ENCODE measurements at regions not wholly inside any gene's neighbourhood (a gene's known extent, or its start where the extent isn't known, plus 50 kb on each side); places are given as distances from the start of the nearest gene placed in this dataset.

GRCh38 chr7:45408409-45408737, 165.8 kb upstream of the ADCY1 start:
- Histone ChIP-seq H3K27ac (ENCODE audit: low read depth in 2 of 2, low read length in 2 of 2) (no peak overlapping the region), H3K9ac (ENCODE audit: low read length in 3 of 3) (no peak overlapping the region), H3K9me3 (ENCODE audit: control insufficient read depth in 2 of 3, insufficient read depth in 1 of 3, low read length in 3 of 3) (no peaks in the 10 kb centered on the region), H3K4me3 (ENCODE audit: low read length in 3 of 3) (no peak overlapping the region), H3K4me1 (ENCODE audit: control insufficient read depth in 2 of 3, insufficient read depth in 2 of 3, low read depth in 1 of 3, low read length in 3 of 3) (no peaks in the 10 kb centered on the region), H3K36me3 (ENCODE audit: control insufficient read depth in 2 of 3, insufficient read depth in 3 of 3, low read length in 3 of 3) (no peaks in the 10 kb centered on the region), H3K27me3 (ENCODE audit: control insufficient read depth, insufficient read depth, low read length) (no peaks in the 10 kb centered on the region)
- DNase-seq (no peak), FAIRE-seq (no peak)
- intact Hi-C loops (cut with DNase I) = no loop called here
- no peak for TF ChIP-seq CTCF (IDR thresholded peaks at IDR 0.05; ENCODE audit: borderline replicate concordance, extremely low read depth, insufficient read depth)

- intact Hi-C loops (cut with DNase I) = no loop called here
- no peaks in the 10 kb centered on the region for H3K36me3 ChIP-seq (ENCODE audit: control insufficient read depth in 2 of 3, insufficient read depth in 3 of 3, low read length in 3 of 3)
- no peak overlapping the region for H3K4me3 ChIP-seq (ENCODE audit: low read length in 3 of 3)
- no peaks in the 10 kb centered on the region for H3K27me3 ChIP-seq (ENCODE audit: control insufficient read depth, insufficient read depth, low read length)
- no peak for TF ChIP-seq CTCF (IDR thresholded peaks at IDR 0.05; ENCODE audit: borderline replicate concordance, extremely low read depth, insufficient read depth)
- no peaks in the 10 kb centered on the region for H3K4me1 ChIP-seq (ENCODE audit: control insufficient read depth in 2 of 3, insufficient read depth in 2 of 3, low read depth in 1 of 3, low read length in 3 of 3)
- no peak overlapping the region for H3K27ac ChIP-seq (ENCODE audit: low read depth in 2 of 2, low read length in 2 of 2)
- DNase-seq (no peak), FAIRE-seq (no peak)
- no peak overlapping the region for H3K9ac ChIP-seq (ENCODE audit: low read length in 3 of 3)
- no peaks in the 10 kb centered on the region for H3K9me3 ChIP-seq (ENCODE audit: control insufficient read depth in 2 of 3, insufficient read depth in 1 of 3, low read length in 3 of 3)
These were observed 163.3 kb upstream of the ADCY1 start for GRCh38 chr7:45410893-45411292.

- no peaks in the 10 kb centered on the region for H3K9me3 ChIP-seq (ENCODE audit: control insufficient read depth in 2 of 3, insufficient read depth in 1 of 3, low read length in 3 of 3)
- intact Hi-C loops (cut with DNase I) = no loop called here
These were observed 160.7 kb upstream of the ADCY1 start for GRCh38 chr7:45413419-45413818.

More at GRCh38 chr7:45413419-45413818, 160.7 kb upstream of the ADCY1 start:
- Histone ChIP-seq H3K4me3 (ENCODE audit: low read length in 3 of 3) (no peak overlapping the region), H3K36me3 (ENCODE audit: control insufficient read depth in 2 of 3, insufficient read depth in 3 of 3, low read length in 3 of 3) (no peaks in the 10 kb centered on the region), H3K9ac (ENCODE audit: low read length in 3 of 3) (no peak overlapping the region), H3K27ac (ENCODE audit: low read depth in 2 of 2, low read length in 2 of 2) (no peak overlapping the region), H3K27me3 (ENCODE audit: control insufficient read depth, insufficient read depth, low read length) (no peaks in the 10 kb centered on the region), H3K4me1 (ENCODE audit: control insufficient read depth in 2 of 3, insufficient read depth in 2 of 3, low read depth in 1 of 3, low read length in 3 of 3) (no peaks in the 10 kb centered on the region)
- TF ChIP-seq CTCF (IDR thresholded peaks at IDR 0.05; ENCODE audit: borderline replicate concordance, extremely low read depth, insufficient read depth) = no peak
- DNase-seq = no peak
- FAIRE-seq = no peak

Data from kidney (tissue), 13 donors.